Skeletal muscle tissue (tissue), 3 donors: ENCODE measurements at regions not wholly inside any gene's neighbourhood (a gene's known extent, or its start where the extent isn't known, plus 50 kb on each side); places are given as distances from the start of the nearest gene placed in this dataset.

Source experiments
- H3K27ac ChIP-seq: one replicate; pipeline ENCODE4 v1.7.0; 2013; ENCODE audit warnings: mild to moderate bottlenecking, low read depth, low read length, inconsistent platforms
- H3K27me3 ChIP-seq, 3 donors: one replicate each; pipeline ENCODE4 v1.7.0; 2013; ENCODE audit warnings: low read length in 3 of 3; ENCODE audit not compliant: control insufficient read depth in 3 of 3, insufficient read depth in 3 of 3
- H3K36me3 ChIP-seq, 3 donors: one replicate each; pipeline ENCODE4 v1.7.0; 2013; ENCODE audit warnings: low read length in 3 of 3; ENCODE audit not compliant: control insufficient read depth in 3 of 3, insufficient read depth in 3 of 3
- H3K4me1 ChIP-seq, 3 donors: one replicate each; pipeline ENCODE4 v1.7.0; 2013; ENCODE audit warnings: low read length in 3 of 3, mild to moderate bottlenecking in 3 of 3; ENCODE audit not compliant: control insufficient read depth in 3 of 3, insufficient read depth in 3 of 3
- H3K4me3 ChIP-seq, 3 donors: one replicate each; pipeline ENCODE4 v1.7.0; 2013; ENCODE audit warnings: low read length in 3 of 3
- H3K9ac ChIP-seq, 3 donors: one replicate each; pipeline ENCODE4 v1.7.0; 2013; ENCODE audit warnings: low read length in 3 of 3, mild to moderate bottlenecking in 3 of 3, moderate library complexity in 2 of 3, low read depth in 1 of 3
- H3K9me3 ChIP-seq, 3 donors: one replicate each; pipeline ENCODE4 v1.7.0; 2013; ENCODE audit warnings: low read length in 3 of 3; ENCODE audit not compliant: control insufficient read depth in 3 of 3
- donor health status: Osteomylitis.

DNA sequence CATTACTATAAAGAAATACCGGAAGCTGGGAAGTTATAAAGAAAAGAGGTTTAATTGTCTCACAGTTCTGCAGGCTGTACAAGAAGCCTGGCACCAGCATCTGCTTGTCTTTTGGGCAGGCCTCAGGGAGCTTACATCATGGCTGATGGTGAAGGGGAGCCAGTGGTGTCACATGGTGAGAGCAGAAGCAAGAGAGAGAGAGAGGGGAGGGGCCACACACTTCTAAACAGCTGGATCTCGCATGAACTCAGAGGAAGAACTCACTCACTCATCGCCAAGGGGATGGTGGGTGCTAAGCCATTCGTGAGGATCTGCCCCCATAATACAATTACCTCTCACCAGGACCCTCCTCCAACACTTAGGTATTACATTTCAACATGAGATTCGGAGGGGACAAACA lies 51.8 kb upstream of the ANKRD34C start:
- no peaks in the 10 kb centered on the region for H3K36me3 ChIP-seq
- no peak overlapping the region for H3K27ac ChIP-seq
- no peaks in the 10 kb centered on the region for H3K4me1 ChIP-seq
- no peak overlapping the region for H3K9ac ChIP-seq
- peaks cover 3 to 13% (median 6%) of the 10 kb centered on the region in 3 donors for H3K9me3 ChIP-seq
- no peak overlapping the region for H3K4me3 ChIP-seq
- peaks cover 0 to 5% (median 3%) of the 10 kb centered on the region in 3 donors for H3K27me3 ChIP-seq

DNA sequence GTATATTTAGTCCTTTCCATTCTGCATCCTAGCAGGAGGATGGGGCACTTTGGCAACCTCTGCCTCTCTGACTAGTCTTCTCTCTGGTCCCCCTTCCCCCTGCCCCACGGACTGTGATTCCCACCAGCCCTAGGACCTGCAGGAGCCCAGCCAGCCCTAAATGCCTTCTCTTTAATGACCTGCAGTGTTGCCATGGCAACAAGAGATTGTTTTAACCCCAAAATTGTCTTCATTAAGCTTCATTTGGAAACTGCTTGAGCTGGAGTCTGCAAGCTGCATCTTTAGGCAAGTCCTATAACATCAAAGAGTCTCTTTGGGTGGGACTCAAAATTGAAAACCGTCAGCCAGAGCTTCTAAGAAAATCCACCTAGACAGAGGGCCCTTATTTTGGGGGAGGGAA lies 59.7 kb upstream of the ANKRD34C start:
- H3K27ac ChIP-seq: no peak overlapping the region
- H3K9me3 ChIP-seq: peaks cover 0 to 5% (median 0%) of the 10 kb centered on the region in 3 donors
- no peak overlapping the region for H3K4me3 ChIP-seq
- no peak overlapping the region for H3K9ac ChIP-seq
- peaks cover 0 to 4% (median 0%) of the 10 kb centered on the region in 3 donors for H3K4me1 ChIP-seq
- peaks cover 0 to 15% (median 6%) of the 10 kb centered on the region in 3 donors for H3K27me3 ChIP-seq
- no peaks in the 10 kb centered on the region for H3K36me3 ChIP-seq

DNA sequence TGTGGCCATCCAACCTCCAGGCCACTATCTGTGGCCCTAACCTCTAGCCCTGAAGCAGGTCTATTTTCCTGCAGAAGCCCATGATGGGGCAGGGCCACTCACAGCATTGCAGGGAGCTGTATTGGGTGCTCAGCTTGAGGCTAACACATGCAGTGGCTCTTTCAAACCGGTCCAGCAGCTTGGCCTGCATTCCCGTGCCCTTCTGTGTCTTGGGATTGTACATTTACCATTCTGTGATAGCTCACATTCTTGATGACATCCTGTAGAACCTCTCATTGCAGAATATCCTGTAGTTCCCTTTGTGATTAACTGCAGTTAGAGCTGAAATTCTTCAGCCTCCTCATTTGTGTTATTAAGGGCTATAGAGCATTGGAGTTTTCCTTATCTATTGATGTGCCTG lies 60.8 kb upstream of the ANKRD34C start:
- H3K9ac ChIP-seq: no peak overlapping the region
- H3K4me3 ChIP-seq: no peak overlapping the region
- no peaks in the 10 kb centered on the region for H3K36me3 ChIP-seq
- peaks cover 0 to 15% (median 3%) of the 10 kb centered on the region in 3 donors for H3K27me3 ChIP-seq
- peaks cover 0 to 3% (median 0%) of the 10 kb centered on the region in 3 donors for H3K9me3 ChIP-seq
- no peak overlapping the region for H3K27ac ChIP-seq
- H3K4me1 ChIP-seq: peaks cover 0 to 4% (median 0%) of the 10 kb centered on the region in 3 donors

DNA sequence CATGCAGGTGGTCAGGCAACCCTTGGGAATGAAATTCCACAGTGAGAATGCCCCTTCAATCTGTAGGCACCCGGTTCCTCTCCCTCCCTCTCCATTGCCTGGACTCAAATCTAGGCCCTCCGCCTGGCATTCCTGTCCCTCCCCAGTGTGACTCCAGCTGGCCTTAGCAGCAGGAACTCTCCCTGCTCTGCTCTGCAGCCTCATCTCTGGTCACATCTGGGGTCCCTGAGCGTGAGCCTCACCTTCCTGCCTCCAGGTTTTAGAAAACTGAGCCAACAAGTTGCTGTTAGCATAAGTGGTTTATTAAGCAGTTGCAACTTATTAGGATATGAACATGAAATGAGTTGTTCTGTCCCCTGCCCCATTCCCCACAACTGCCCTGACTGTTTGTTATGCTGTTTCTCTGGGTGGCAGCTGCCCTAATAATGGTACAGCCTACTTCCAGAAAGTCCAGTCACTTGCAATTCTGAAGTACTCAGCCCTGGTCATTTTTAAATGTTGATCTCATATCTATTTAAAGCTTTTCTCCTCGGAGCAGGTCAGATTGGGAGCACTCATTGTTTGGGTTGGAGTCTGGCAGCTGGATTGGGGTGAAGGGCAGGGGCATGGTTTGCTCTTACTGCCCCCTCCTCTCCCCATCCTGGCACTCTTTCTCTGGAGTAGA lies 63.0 kb upstream of the ANKRD34C start:
- Histone ChIP-seq H3K4me1 (peaks cover 0 to 4% (median 0%) of the 10 kb centered on the region in 3 donors), H3K27ac (no peak overlapping the region), H3K9me3 (peaks cover 0 to 3% (median 0%) of the 10 kb centered on the region in 3 donors), H3K36me3 (no peaks in the 10 kb centered on the region), H3K9ac (no peak overlapping the region), H3K27me3 (peaks cover 0 to 16% (median 3%) of the 10 kb centered on the region in 3 donors), H3K4me3 (no peak overlapping the region)

DNA sequence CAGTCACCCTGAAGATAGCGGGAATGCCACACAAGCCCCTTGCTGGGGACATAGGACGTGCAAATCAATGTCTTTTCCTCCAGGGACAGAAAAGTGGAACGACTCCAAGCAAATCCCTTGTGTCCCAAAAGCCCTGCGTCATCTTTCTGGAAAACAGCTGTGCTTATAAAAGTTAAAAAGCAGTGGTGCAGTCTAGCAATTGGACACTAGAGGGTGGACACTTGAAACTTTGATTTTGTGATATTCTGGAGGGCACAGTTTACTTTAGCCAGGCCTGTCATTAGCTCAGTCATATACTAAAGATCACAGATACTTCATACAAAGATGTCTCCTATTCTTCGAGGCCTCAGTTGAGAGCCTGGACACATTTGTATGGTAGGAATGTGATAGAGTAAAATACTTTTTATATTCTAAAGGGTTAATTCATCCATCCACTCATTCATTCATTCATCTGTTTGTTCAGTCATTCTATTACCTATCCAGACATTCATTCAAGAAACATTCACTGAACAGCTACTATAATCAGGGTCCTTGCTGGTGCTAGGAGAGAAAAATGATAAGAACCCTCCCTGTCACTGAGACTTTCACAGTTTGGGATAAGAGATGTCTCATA lies 63.8 kb upstream of the ANKRD34C start:
- H3K9me3 ChIP-seq: peaks cover 0 to 3% (median 0%) of the 10 kb centered on the region in 3 donors
- no peaks in the 10 kb centered on the region for H3K36me3 ChIP-seq
- peaks cover 4 to 18% (median 6%) of the 10 kb centered on the region in 3 donors for H3K27me3 ChIP-seq
- no peak overlapping the region for H3K9ac ChIP-seq
- no peak overlapping the region for H3K4me3 ChIP-seq
- peaks cover 0 to 4% (median 0%) of the 10 kb centered on the region in 3 donors for H3K4me1 ChIP-seq
- H3K27ac ChIP-seq: no peak overlapping the region

DNA sequence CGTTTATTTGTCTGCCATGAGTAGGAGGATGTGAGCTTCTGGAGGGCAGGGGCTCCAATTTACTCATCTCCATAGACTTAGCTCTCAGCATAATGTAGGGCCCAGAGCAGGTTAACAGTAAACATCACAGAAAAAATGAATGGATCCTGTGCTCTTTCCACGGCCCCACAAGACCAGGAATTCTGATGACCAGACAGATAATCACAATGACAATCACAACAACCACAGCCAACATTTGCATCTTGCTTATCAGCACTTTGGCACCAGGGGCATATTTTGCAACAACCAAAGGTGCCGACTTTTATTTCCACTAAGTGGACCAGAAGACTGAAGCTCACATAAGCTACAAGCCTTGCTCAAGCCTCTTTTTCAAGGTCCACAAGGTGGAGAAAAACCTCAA lies 68.9 kb upstream of the ANKRD34C start:
- H3K9ac ChIP-seq: no peak overlapping the region
- no peak overlapping the region for H3K27ac ChIP-seq
- peaks cover 34 to 38% (median 36%) of the 10 kb centered on the region in 3 donors for H3K27me3 ChIP-seq
- H3K4me1 ChIP-seq: no peaks in the 10 kb centered on the region
- no peaks in the 10 kb centered on the region for H3K36me3 ChIP-seq
- peaks cover 0 to 3% (median 0%) of the 10 kb centered on the region in 3 donors for H3K9me3 ChIP-seq
- H3K4me3 ChIP-seq: no peak overlapping the region

DNA sequence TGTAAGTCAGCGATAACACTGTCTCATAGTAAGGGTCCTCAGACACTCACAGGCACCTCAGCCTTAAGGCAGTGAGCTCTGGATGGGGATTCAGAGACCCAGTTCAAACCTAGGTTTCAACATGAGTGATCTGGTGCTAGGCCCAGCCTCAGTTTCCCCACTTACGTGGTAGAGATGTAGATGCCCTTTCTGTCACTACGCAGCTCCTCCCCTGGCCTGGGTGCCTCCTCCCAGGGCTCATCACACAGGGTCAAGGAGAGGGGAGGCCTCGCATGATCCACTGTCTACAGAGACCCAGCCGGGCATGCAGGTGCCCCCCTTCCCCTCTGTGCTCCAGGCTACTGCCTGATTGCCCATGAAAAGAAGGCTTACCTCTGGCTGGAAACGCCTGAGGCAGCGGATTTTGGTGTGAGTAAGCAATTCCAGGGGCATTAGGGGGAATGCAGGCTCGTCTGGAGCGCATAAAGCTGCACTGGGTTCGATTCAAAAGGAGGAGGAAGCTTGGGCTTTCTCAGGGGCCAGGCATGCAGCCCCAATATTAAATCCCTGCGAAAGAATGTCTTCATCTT lies 69.8 kb upstream of the ANKRD34C start:
- peaks cover 0 to 3% (median 0%) of the 10 kb centered on the region in 3 donors for H3K9me3 ChIP-seq

DNA sequence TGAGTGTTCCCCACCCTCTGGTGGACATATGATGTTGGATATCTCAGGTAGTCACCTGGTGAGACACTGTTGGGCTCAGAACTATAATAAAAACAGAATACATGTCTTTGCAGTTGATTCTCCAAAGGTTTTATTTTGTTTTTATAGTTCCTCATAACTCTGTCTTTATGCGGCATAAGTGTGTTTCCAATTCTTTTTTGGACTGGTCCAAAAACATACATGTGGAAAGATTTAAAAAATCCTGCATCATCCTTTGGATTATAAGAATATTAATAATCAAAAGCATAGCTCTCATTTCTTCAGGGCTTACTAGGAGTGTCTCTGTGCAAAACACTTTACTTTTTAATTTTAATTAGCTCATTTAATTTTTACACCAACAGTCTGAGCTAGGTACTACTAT lies 71.0 kb upstream of the ANKRD34C start:
- H3K27me3 ChIP-seq: peaks cover 40 to 45% (median 42%) of the 10 kb centered on the region in 3 donors

More for the DNA sequence above, 69.8 kb upstream of the ANKRD34C start:
- Histone ChIP-seq H3K4me1 (no peaks in the 10 kb centered on the region), H3K27me3 (peaks cover 34 to 45% (median 37%) of the 10 kb centered on the region in 3 donors), H3K27ac (no peak overlapping the region), H3K36me3 (no peaks in the 10 kb centered on the region), H3K4me3 (no peak overlapping the region), H3K9ac (no peak overlapping the region)

DNA sequence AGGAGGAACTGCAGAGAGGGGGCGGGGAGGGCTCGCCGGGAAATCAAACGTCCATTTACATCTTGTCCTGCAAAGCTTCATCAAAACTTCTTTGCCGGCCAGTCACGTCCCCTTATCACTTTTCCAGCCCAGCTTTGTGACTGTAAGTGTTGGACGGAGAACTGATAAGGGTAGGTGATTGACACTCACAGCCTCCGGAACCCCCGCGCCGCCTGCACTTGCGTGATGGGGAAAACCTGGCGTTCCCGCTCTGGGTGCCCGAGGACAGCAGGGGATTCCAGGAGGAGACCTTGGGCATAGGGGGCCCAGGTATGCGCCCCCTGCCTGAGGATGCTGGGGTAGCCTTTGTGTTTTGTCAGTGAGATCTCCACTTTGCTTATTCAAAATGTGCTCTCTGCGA lies 72.8 kb upstream of the ANKRD34C start:
- Histone ChIP-seq H3K27me3 (peaks cover 51 to 58% (median 56%) of the 10 kb centered on the region in 3 donors), H3K4me1 (no peaks in the 10 kb centered on the region), H3K9me3 (no peaks in the 10 kb centered on the region), H3K27ac (no peak overlapping the region), H3K36me3 (no peaks in the 10 kb centered on the region), H3K9ac (no peak overlapping the region), H3K4me3 (no peak overlapping the region)

More for the DNA sequence above, 71.0 kb upstream of the ANKRD34C start:
- no peaks in the 10 kb centered on the region for H3K9me3 ChIP-seq
- H3K4me1 ChIP-seq: no peaks in the 10 kb centered on the region
- no peak overlapping the region for H3K4me3 ChIP-seq
- no peak overlapping the region for H3K9ac ChIP-seq
- H3K36me3 ChIP-seq: no peaks in the 10 kb centered on the region
- no peak overlapping the region for H3K27ac ChIP-seq

DNA sequence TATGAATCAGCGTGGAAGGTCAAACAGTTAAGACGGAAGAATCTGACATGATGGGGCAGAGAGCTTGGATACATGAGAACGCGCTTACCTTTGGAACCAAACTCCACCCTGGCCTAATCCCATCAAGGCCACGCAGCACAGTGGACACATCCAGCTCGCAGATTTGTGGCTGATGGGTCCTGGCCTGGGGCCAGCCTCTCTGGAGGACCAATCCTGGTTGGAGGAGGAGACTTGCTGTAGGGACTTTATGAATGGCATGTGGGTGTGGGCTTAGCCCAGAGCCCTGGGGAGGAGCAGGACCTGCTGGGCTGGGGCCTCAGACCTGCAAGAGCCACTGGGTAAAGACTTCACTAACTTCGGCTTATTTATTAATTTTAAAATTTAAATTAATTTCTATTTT lies 73.4 kb upstream of the ANKRD34C start:
- H3K9me3 ChIP-seq: no peaks in the 10 kb centered on the region
- H3K27me3 ChIP-seq: peaks cover 54 to 59% (median 56%) of the 10 kb centered on the region in 3 donors
- no peak overlapping the region for H3K9ac ChIP-seq
- H3K4me3 ChIP-seq: no peak overlapping the region
- no peak overlapping the region for H3K27ac ChIP-seq
- H3K4me1 ChIP-seq: no peaks in the 10 kb centered on the region
- H3K36me3 ChIP-seq: no peaks in the 10 kb centered on the region
